Sigmoid colon (tissue), 3 donors: ENCODE measurements at regions not wholly inside any gene's neighbourhood (a gene's known extent, or its start where the extent isn't known, plus 50 kb on each side); places are given as distances from the start of the nearest gene placed in this dataset.

Experiments
- POLR2A ChIP-seq, 2 donors: fragments of 450-650 bp; IDR thresholded peaks; one replicate each; pipeline ENCODE4 v1.6.1; 2016; ENCODE audit warnings: antibody characterized with exemption in 2 of 2, mild to moderate bottlenecking in 2 of 2, moderate library complexity in 2 of 2
- TF ChIP-seq, protein P1 (sequence below), 4 experiments: fragments of 450-650 bp in 3 of 4; fragments of 200-600 bp in 1 of 4; IDR thresholded peaks; one replicate each; pipeline ENCODE4 v1.5.1; 2016 to 2019; ENCODE audit warnings: antibody characterized with exemption in 4 of 4, mild to moderate bottlenecking in 3 of 4, moderate library complexity in 2 of 4

DNA sequence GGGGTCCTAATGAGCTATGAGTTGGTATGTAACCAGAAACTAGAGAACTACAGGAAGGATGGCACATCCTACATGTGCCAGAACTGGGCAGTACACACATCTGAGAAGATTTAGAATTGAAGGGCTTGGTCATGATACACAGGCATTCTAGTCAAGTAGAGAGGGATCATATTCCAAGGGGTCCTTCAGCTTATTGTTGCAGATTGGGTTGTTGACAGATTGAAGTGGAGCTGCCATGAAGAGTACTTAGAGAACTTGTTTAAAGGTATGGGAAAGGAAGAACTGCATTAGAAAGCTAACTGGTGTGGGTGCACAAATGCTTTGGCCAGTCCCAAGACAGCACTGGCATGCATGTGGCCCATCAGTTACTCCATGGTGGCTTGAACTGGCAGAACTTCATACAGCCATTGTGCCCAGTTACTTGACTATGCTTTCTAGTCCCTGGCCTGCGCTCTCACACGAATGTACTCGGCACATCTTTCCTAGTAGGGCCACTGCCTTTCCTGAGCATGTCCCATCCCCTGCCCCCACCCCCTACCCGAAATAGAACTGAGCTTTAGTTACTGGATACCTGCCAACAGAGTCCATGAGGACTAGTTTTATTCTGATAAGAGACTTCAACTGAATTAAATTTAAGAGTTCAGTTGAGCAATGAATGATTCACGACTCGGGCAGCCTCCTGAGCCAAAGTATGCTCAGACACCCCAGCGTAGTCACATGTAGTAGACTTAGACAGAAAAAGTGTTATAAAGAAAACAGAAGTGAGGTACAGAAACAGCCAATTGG is 64.0 kb downstream of the CCNG2 start:
- TF ChIP-seq POLR2A (IDR thresholded peaks at IDR 0.05): no peak
- TF ChIP-seq, protein P1, sequence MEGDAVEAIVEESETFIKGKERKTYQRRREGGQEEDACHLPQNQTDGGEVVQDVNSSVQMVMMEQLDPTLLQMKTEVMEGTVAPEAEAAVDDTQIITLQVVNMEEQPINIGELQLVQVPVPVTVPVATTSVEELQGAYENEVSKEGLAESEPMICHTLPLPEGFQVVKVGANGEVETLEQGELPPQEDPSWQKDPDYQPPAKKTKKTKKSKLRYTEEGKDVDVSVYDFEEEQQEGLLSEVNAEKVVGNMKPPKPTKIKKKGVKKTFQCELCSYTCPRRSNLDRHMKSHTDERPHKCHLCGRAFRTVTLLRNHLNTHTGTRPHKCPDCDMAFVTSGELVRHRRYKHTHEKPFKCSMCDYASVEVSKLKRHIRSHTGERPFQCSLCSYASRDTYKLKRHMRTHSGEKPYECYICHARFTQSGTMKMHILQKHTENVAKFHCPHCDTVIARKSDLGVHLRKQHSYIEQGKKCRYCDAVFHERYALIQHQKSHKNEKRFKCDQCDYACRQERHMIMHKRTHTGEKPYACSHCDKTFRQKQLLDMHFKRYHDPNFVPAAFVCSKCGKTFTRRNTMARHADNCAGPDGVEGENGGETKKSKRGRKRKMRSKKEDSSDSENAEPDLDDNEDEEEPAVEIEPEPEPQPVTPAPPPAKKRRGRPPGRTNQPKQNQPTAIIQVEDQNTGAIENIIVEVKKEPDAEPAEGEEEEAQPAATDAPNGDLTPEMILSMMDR (IDR thresholded peaks at IDR 0.05): no peak
